ENCODE measurements at regions not wholly inside any gene's neighbourhood (a gene's known extent, or its start where the extent isn't known, plus 50 kb on each side); places are given as distances from the start of the nearest gene placed in this dataset.

GRCh38 chr18:45376193-45376592 lies 239.1 kb upstream of the SLC14A2 start:
- no peak for DNase-seq (ENCODE audit: low spot score)

- DNase-seq (ENCODE audit: low spot score): no peak
Observed at GRCh38 chr18:45378308-45378707, 237.0 kb upstream of the SLC14A2 start.

DNA sequence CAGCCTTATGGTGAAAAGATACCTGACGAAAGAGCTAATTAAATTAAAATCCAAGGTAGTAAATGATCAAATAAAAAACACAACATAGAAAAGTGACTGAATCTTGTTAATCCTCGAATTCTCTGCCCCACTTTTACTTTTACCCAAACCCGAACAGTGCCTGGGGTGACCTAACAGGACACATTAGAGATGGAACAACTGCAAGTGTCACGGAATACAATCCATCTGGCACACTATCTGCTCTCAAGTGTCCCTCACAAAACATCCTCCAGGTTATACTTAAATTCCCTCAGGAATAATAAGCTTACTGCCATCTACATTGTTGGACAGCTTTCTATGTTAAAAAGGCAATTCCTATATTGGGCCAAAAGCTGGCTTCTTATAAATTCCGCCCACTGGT lies 236.3 kb upstream of the SLC14A2 start:
- DNase-seq (ENCODE audit: low spot score): no peak

DNA sequence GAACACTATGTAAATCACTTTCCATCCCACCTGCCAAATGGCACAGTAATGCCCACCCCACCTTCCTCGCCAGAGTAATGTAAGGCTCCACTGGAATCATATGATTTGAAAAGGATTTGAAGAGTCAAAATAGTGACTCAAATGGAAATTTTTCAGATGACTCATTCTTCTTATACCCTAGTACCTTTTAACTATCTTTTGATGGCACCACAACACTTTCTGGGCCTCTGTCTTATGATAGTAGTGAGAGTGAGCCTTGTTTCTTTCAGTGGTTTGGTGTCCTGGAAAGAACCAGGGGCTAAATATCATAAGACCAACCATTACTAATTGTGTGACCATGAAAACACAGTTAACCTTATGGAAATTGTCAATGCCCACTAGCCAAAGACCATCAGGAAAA lies 235.4 kb upstream of the SLC14A2 start:
- DNase-seq (ENCODE audit: low spot score): no peak

- no peak for DNase-seq (ENCODE audit: low spot score)
Observed at GRCh38 chr18:45381282-45381681, 234.0 kb upstream of the SLC14A2 start.

DNA sequence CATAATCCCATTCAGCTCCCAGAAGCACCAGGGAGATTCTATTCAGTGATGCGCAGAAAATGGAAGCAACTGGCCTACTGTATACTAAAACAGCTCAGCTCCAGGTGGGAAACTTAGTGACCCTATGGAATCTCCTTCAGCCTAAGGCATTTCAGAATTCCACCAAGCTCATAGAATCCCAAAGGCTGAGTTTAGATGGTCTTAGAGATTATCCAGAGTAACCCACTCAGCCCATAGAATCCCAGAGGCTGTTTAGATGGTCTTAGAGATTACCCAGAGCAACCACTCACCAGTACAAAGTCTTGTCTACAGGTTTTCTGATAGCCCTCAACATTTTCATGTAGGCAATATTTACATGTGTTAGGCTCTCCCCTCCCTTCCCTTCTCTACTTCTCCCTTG lies 232.0 kb upstream of the SLC14A2 start:
- no peak for DNase-seq (ENCODE audit: low spot score)

GRCh38 chr18:45384137-45384961 lies 230.9 kb upstream of the SLC14A2 start:
- peak; percentile 64 for DNase-seq (ENCODE audit: low spot score)

GRCh38 chr18:45384962-45385315 lies 230.3 kb upstream of the SLC14A2 start:
- no peak for DNase-seq (ENCODE audit: low spot score)

DNA sequence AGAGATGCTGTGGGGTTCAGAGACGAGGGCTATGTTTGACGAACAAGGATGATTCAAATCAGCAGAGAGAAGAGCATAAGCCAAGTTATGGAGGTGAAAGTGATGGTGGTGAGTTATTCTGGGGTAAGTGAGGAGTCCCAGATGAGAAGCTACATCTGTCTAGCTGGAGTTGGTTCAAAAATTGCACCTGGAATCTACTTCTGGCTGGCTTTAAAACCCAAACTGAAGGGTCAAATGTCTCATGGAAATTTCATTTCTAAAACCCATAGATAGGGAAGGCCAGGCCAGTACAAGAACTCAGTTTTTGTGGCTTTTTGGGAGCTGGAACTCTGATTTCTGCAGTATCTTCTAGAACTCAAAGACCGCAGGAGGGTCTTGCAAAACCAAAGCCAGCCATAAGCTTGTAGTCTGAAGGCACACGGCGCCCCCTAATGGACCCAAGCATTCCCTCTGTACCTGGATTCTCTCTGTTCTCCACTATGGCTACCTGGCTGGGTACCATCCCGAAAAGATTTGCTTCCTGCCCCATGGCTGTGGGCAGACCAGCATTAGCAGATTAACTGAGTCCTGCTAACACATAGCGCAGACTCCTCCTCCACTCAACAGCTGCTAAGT lies 229.1 kb upstream of the SLC14A2 start:
- DNase-seq (ENCODE audit: low spot score): no peak

DNA sequence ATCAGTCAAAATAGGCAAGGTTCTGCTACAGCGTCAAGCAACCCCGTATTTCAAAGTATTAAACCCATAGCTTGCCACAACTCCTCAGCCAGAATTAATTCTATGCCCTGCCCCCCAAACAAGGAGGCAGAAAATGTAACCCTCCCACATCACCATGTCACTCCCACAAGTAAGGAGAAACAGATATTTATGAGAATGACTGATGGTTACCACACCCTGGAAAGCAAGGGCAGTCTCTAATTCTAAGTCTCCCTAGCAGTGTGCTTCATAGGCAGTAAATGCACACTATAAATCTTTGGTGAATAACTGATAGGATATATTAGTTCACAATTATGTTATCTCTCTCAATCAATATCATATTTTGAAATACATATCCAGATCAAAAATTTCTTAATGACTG lies 228.0 kb upstream of the SLC14A2 start:
- no peak for DNase-seq (ENCODE audit: low spot score)

DNA sequence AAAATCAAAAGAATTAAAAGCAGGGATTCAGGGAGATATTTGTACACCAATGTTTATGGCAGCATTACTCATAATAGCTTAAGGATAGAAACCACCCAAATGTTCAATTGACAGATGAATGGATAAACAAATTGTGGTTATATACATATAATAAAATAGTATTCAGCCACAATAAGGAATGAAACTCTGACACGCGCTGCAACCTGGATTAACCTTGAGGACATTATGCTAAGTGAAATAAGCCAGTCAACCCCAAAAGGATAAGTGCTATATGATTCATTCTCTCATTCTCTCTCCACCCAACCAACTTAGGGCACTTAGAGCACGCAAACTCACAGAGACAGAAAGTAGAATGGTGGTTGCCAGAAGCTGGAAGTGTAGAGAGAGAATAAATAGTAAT lies 216.8 kb upstream of the SLC14A2 start:
- no peak for DNase-seq (ENCODE audit: low spot score)

GRCh38 chr18:45399146-45399545 lies 216.1 kb upstream of the SLC14A2 start:
- no peak for DNase-seq (ENCODE audit: low spot score)

DNA sequence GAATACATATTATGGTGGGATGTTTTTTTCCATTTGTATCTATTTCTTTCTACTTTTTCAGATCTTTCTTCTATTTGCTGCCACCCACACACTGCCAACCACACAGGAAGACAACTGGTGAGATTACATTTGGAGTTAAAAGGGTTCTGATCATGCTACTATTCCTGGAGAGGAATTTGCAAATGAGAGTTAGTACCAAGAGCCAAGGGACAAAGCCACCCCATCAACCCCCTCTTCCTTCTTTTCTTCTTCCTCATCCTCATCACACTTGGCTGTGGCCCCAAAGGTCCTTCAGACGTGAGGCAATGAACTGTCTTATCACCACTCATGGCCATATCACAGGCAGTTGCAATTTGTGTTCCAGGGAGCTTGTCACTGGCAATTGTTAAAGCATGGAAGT lies 215.6 kb upstream of the SLC14A2 start:
- no peak for DNase-seq (ENCODE audit: low spot score)

- no peak for DNase-seq (ENCODE audit: low spot score)
Observed at GRCh38 chr18:45402485-45403056, 212.7 kb upstream of the SLC14A2 start.

- DNase-seq (ENCODE audit: low spot score): no peak
Observed at GRCh38 chr18:45403341-45404049, 211.8 kb upstream of the SLC14A2 start.

- no peak for DNase-seq (ENCODE audit: low spot score)
Observed at GRCh38 chr18:45408218-45408617, 207.1 kb upstream of the SLC14A2 start.

DNA sequence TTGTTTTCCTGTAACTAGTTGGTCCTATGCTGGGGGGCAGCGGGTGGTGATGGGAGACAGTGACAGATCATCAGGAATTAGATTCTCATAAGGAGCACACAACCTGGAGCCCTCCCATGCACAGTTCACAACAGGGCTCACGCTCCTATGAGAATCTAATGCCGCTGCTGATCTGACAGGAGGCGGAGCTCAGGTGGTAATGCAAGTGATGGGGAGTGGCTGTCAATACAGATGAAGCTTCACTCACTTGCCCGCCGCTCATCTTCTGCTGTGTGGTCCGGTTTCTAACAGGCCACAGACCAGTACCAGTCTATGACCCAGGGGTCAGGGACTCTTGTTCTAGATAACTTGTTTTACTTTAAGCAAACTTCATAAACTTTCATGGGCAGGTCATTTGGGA lies 205.3 kb upstream of the SLC14A2 start:
- no peak for DNase-seq (ENCODE audit: low spot score)

- DNase-seq (ENCODE audit: low spot score): no peak
Observed at GRCh38 chr18:45412577-45412976, 202.7 kb upstream of the SLC14A2 start.

DNA sequence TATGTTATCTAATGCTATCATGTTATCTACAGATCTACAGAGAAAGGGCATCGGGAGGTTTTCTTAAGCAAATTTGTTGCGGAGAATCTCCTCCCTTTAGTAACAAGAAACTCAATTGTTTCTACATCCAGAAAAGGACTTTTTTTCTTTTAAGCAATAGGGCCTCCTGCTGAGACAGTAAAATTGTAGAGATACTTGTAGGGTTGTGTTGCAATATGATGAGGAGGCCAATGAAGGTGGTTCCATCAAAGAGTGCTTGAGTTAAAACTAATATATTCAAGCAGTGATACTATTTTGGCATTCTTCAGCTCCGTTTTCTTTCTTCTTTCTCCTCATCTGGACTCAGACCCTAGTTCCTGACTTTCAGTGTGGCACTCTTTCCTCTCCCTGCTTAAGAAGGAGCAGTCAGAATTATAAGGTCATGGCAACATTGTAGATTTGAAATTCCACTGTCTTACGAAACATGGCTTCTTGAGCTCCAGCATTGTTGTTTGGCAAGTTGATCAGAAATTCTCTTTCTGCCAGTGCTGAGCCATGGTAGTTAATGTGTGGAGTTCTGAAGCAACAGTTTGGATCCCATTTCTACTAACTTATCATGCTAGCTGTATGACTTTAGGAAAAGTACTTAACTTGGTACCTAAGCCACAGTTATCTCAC lies 202.0 kb upstream of the SLC14A2 start:
- DNase-seq (ENCODE audit: low spot score): no peak

GRCh38 chr18:45415614-45416013 lies 199.7 kb upstream of the SLC14A2 start:
- no peak for DNase-seq (ENCODE audit: low spot score)

DNA sequence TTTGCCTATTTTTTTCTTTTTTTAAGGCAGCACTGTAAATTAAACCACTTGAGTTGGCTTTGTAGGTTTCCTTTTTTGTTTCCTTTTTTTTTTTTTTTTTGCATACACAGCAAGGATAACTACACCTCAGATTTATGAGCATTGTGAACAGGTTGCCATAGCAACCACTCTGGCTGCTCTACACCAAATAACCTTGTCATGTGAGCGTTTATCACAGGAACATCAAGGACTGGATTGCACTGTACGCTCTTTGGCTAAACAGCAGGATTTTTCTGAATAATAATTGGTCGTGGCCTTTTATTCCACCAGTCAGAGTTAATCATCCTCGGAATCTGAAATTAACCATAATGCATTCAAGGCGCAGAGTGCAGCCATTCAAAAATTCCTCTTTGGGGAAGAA lies 199.1 kb upstream of the SLC14A2 start:
- DNase-seq (ENCODE audit: low spot score): no peak

DNA sequence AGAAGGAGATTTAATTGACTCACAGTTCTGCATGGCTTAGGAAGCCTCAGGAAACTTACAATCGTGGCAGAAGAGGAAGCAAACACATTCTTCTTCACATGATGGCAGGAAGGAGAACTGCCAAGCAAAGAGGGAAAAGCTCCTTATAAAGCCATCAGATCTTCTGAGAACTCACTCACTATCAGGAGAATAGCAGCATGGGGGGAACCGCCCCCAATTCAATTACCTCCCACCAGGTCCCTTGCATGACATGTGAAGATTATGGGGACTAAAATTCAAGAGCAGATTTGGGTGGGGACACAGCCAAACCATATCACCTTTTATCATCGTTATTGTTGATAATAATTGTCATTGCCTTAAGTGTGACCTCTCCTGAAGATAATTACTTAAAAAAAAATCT lies 197.9 kb upstream of the SLC14A2 start:
- no peak for DNase-seq (ENCODE audit: low spot score)

Data from mucosa of gallbladder (tissue), 1 donor.